ENCODE measurements at regions not wholly inside any gene's neighbourhood (a gene's known extent, or its start where the extent isn't known, plus 50 kb on each side); places are given as distances from the start of the nearest gene placed in this dataset.

GRCh38 chr20:39853636-39854035 is 835.4 kb downstream of the MAFB start:
- no peaks in the 10 kb centered on the region for H3K27me3 ChIP-seq (replicated peaks in 2 of 5; ENCODE audit: control insufficient read depth in 4 of 5, insufficient read depth in 5 of 5, low read length in 4 of 5)
- H3K27ac ChIP-seq (ENCODE audit: insufficient read depth in 1 of 2, low read depth in 1 of 2, low read length in 2 of 2, poor library complexity in 1 of 2, severe bottlenecking in 2 of 2): no peak overlapping the region
- POLR2A ChIA-PET: no interaction called here
- no peaks in the 10 kb centered on the region for H3K9me3 ChIP-seq (ENCODE audit: control extremely low read depth in 1 of 5, control insufficient read depth in 4 of 5, insufficient read depth in 2 of 5, low read depth in 1 of 5, low read length in 4 of 5)
- CTCF ChIA-PET: no interaction called here
- DNase-seq: no peak
- no peak overlapping the region for H3K4me3 ChIP-seq (ENCODE audit: control insufficient read depth in 1 of 7, extremely low read depth in 1 of 7, insufficient read depth in 4 of 7, low read depth in 2 of 7, low read length in 6 of 7)
- WGBS (ENCODE audit: insufficient coverage): 89% methylated on average over 2 of the region's 2 CpGs
- no peaks in the 10 kb centered on the region for H3K4me1 ChIP-seq (ENCODE audit: control extremely low read depth in 1 of 4, control insufficient read depth in 4 of 4, insufficient read depth in 4 of 4, low read length in 3 of 4)
- no peaks in the 10 kb centered on the region for H3K36me3 ChIP-seq (ENCODE audit: control insufficient read depth in 4 of 4, insufficient read depth in 4 of 4, low read length in 3 of 4)

GRCh38 chr20:39853050-39853449 is 836.0 kb downstream of the MAFB start:
- no peaks in the 10 kb centered on the region for H3K9me3 ChIP-seq (ENCODE audit: control extremely low read depth in 1 of 5, control insufficient read depth in 4 of 5, insufficient read depth in 2 of 5, low read depth in 1 of 5, low read length in 4 of 5)
- H3K4me1 ChIP-seq (ENCODE audit: control extremely low read depth in 1 of 4, control insufficient read depth in 4 of 4, insufficient read depth in 4 of 4, low read length in 3 of 4): no peaks in the 10 kb centered on the region
- no peaks in the 10 kb centered on the region for H3K36me3 ChIP-seq (ENCODE audit: control insufficient read depth in 4 of 4, insufficient read depth in 4 of 4, low read length in 3 of 4)
- H3K27ac ChIP-seq (ENCODE audit: insufficient read depth in 1 of 2, low read depth in 1 of 2, low read length in 2 of 2, poor library complexity in 1 of 2, severe bottlenecking in 2 of 2): no peak overlapping the region
- no peaks in the 10 kb centered on the region for H3K27me3 ChIP-seq (replicated peaks in 2 of 5; ENCODE audit: control insufficient read depth in 4 of 5, insufficient read depth in 5 of 5, low read length in 4 of 5)
- no peak overlapping the region for H3K4me3 ChIP-seq (ENCODE audit: control insufficient read depth in 1 of 7, extremely low read depth in 1 of 7, insufficient read depth in 4 of 7, low read depth in 2 of 7, low read length in 6 of 7)
- ChIA-PET CTCF (no interaction called here), POLR2A (no interaction called here)
- WGBS (ENCODE audit: insufficient coverage): 81% methylated on average over 2 of the region's 3 CpGs
- no peak for DNase-seq

- Histone ChIP-seq H3K4me1 (ENCODE audit: control extremely low read depth in 1 of 4, control insufficient read depth in 4 of 4, insufficient read depth in 4 of 4, low read length in 3 of 4) (no peaks in the 10 kb centered on the region), H3K9me3 (ENCODE audit: control extremely low read depth in 1 of 5, control insufficient read depth in 4 of 5, insufficient read depth in 2 of 5, low read depth in 1 of 5, low read length in 4 of 5) (no peaks in the 10 kb centered on the region), H3K36me3 (ENCODE audit: control insufficient read depth in 4 of 4, insufficient read depth in 4 of 4, low read length in 3 of 4) (no peaks in the 10 kb centered on the region), H3K4me3 (ENCODE audit: control insufficient read depth in 1 of 7, extremely low read depth in 1 of 7, insufficient read depth in 4 of 7, low read depth in 2 of 7, low read length in 6 of 7) (no peak overlapping the region), H3K27ac (ENCODE audit: insufficient read depth in 1 of 2, low read depth in 1 of 2, low read length in 2 of 2, poor library complexity in 1 of 2, severe bottlenecking in 2 of 2) (no peak overlapping the region), H3K27me3 (replicated peaks in 2 of 5; ENCODE audit: control insufficient read depth in 4 of 5, insufficient read depth in 5 of 5, low read length in 4 of 5) (no peaks in the 10 kb centered on the region)
- WGBS (ENCODE audit: insufficient coverage): 89% methylated on average over 3 of the region's 3 CpGs
- DNase-seq: no peak
- ChIA-PET POLR2A (no interaction called here), CTCF (no interaction called here)
Observed at GRCh38 chr20:39851459-39851858, 837.6 kb downstream of the MAFB start.

- Histone ChIP-seq H3K4me3 (ENCODE audit: control insufficient read depth in 1 of 7, extremely low read depth in 1 of 7, insufficient read depth in 4 of 7, low read depth in 2 of 7, low read length in 6 of 7) (no peak overlapping the region), H3K27ac (ENCODE audit: insufficient read depth in 1 of 2, low read depth in 1 of 2, low read length in 2 of 2, poor library complexity in 1 of 2, severe bottlenecking in 2 of 2) (no peak overlapping the region), H3K36me3 (ENCODE audit: control insufficient read depth in 4 of 4, insufficient read depth in 4 of 4, low read length in 3 of 4) (no peaks in the 10 kb centered on the region), H3K4me1 (ENCODE audit: control extremely low read depth in 1 of 4, control insufficient read depth in 4 of 4, insufficient read depth in 4 of 4, low read length in 3 of 4) (no peaks in the 10 kb centered on the region), H3K27me3 (replicated peaks in 2 of 5; ENCODE audit: control insufficient read depth in 4 of 5, insufficient read depth in 5 of 5, low read length in 4 of 5) (no peaks in the 10 kb centered on the region), H3K9me3 (ENCODE audit: control extremely low read depth in 1 of 5, control insufficient read depth in 4 of 5, insufficient read depth in 2 of 5, low read depth in 1 of 5, low read length in 4 of 5) (no peaks in the 10 kb centered on the region)
- POLR2A ChIA-PET: no interaction called here
- 81% methylated on average over 4 of the region's 5 CpGs for WGBS (ENCODE audit: insufficient coverage)
- CTCF ChIA-PET: no interaction called here
- DNase-seq: no peak
Observed at GRCh38 chr20:39850821-39851330, 838.2 kb downstream of the MAFB start.

- ChIA-PET POLR2A (no interaction called here), CTCF (no interaction called here)
- no peak for DNase-seq
- H3K4me1 ChIP-seq (ENCODE audit: control extremely low read depth in 1 of 4, control insufficient read depth in 4 of 4, insufficient read depth in 4 of 4, low read length in 3 of 4): no peaks in the 10 kb centered on the region
- no peak overlapping the region for H3K4me3 ChIP-seq (ENCODE audit: control insufficient read depth in 1 of 7, extremely low read depth in 1 of 7, insufficient read depth in 4 of 7, low read depth in 2 of 7, low read length in 6 of 7)
- H3K9me3 ChIP-seq (ENCODE audit: control extremely low read depth in 1 of 5, control insufficient read depth in 4 of 5, insufficient read depth in 2 of 5, low read depth in 1 of 5, low read length in 4 of 5): no peaks in the 10 kb centered on the region
- H3K27me3 ChIP-seq (replicated peaks in 2 of 5; ENCODE audit: control insufficient read depth in 4 of 5, insufficient read depth in 5 of 5, low read length in 4 of 5): no peaks in the 10 kb centered on the region
- H3K27ac ChIP-seq (ENCODE audit: insufficient read depth in 1 of 2, low read depth in 1 of 2, low read length in 2 of 2, poor library complexity in 1 of 2, severe bottlenecking in 2 of 2): no peak overlapping the region
- H3K36me3 ChIP-seq (ENCODE audit: control insufficient read depth in 4 of 4, insufficient read depth in 4 of 4, low read length in 3 of 4): no peaks in the 10 kb centered on the region
- WGBS (ENCODE audit: insufficient coverage): no CpG with 5 or more reads among the region's 1 CpG
Observed at GRCh38 chr20:39850246-39850645, 838.8 kb downstream of the MAFB start.

GRCh38 chr20:39849664-39850063 is 839.4 kb downstream of the MAFB start:
- no peaks in the 10 kb centered on the region for H3K9me3 ChIP-seq (ENCODE audit: control extremely low read depth in 1 of 5, control insufficient read depth in 4 of 5, insufficient read depth in 2 of 5, low read depth in 1 of 5, low read length in 4 of 5)
- H3K27ac ChIP-seq (ENCODE audit: insufficient read depth in 1 of 2, low read depth in 1 of 2, low read length in 2 of 2, poor library complexity in 1 of 2, severe bottlenecking in 2 of 2): no peak overlapping the region
- H3K36me3 ChIP-seq (ENCODE audit: control insufficient read depth in 4 of 4, insufficient read depth in 4 of 4, low read length in 3 of 4): no peaks in the 10 kb centered on the region
- no peak for DNase-seq
- CTCF ChIA-PET: no interaction called here
- POLR2A ChIA-PET: interaction anchor here (0.6 kb wide), 1 partner anchor 38 kb away, joined by 3 read pairs; no protein-coding TSS in a partner anchor
- H3K27me3 ChIP-seq (replicated peaks in 2 of 5; ENCODE audit: control insufficient read depth in 4 of 5, insufficient read depth in 5 of 5, low read length in 4 of 5): no peaks in the 10 kb centered on the region
- 72% methylated on average over 5 of the region's 9 CpGs for whole genome bisulfite sequencing (ENCODE audit: insufficient coverage)
- H3K4me1 ChIP-seq (ENCODE audit: control extremely low read depth in 1 of 4, control insufficient read depth in 4 of 4, insufficient read depth in 4 of 4, low read length in 3 of 4): no peaks in the 10 kb centered on the region
- no peak overlapping the region for H3K4me3 ChIP-seq (ENCODE audit: control insufficient read depth in 1 of 7, extremely low read depth in 1 of 7, insufficient read depth in 4 of 7, low read depth in 2 of 7, low read length in 6 of 7)

GRCh38 chr20:39849171-39849570 is 839.9 kb downstream of the MAFB start:
- POLR2A ChIA-PET: interaction anchor here (0.6 kb wide), 1 partner anchor 39 kb away, joined by 3 read pairs; no protein-coding TSS in a partner anchor
- Histone ChIP-seq H3K9me3 (ENCODE audit: control extremely low read depth in 1 of 5, control insufficient read depth in 4 of 5, insufficient read depth in 2 of 5, low read depth in 1 of 5, low read length in 4 of 5) (no peaks in the 10 kb centered on the region), H3K27ac (ENCODE audit: insufficient read depth in 1 of 2, low read depth in 1 of 2, low read length in 2 of 2, poor library complexity in 1 of 2, severe bottlenecking in 2 of 2) (no peak overlapping the region), H3K36me3 (ENCODE audit: control insufficient read depth in 4 of 4, insufficient read depth in 4 of 4, low read length in 3 of 4) (no peaks in the 10 kb centered on the region), H3K4me3 (ENCODE audit: control insufficient read depth in 1 of 7, extremely low read depth in 1 of 7, insufficient read depth in 4 of 7, low read depth in 2 of 7, low read length in 6 of 7) (no peak overlapping the region), H3K4me1 (ENCODE audit: control extremely low read depth in 1 of 4, control insufficient read depth in 4 of 4, insufficient read depth in 4 of 4, low read length in 3 of 4) (no peaks in the 10 kb centered on the region), H3K27me3 (replicated peaks in 2 of 5; ENCODE audit: control insufficient read depth in 4 of 5, insufficient read depth in 5 of 5, low read length in 4 of 5) (no peaks in the 10 kb centered on the region)
- CTCF ChIA-PET: no interaction called here
- no peak for DNase-seq
- WGBS (ENCODE audit: insufficient coverage): 92% methylated on average over 4 of the region's 5 CpGs

All from common myeloid progenitor, CD34-positive (primary cell).